Gastroesophageal sphincter (tissue), 3 donors: ENCODE measurements at regions not wholly inside any gene's neighbourhood (a gene's known extent, or its start where the extent isn't known, plus 50 kb on each side); places are given as distances from the start of the nearest gene placed in this dataset.

Experiments
- EP300 ChIP-seq: sonication (generic); formaldehyde crosslinking; IDR thresholded peaks from one replicate; pipeline ENCODE4 v1.6.1; 2017; ENCODE audit warnings: antibody characterized with exemption, mild to moderate bottlenecking
- POLR2A ChIP-seq, 2 donors: fragments of 450-650 bp; IDR thresholded peaks; one replicate each; pipeline ENCODE4 v1.6.1; 2017; ENCODE audit warnings: antibody characterized with exemption in 2 of 2, mild to moderate bottlenecking in 2 of 2, moderate library complexity in 1 of 2
- POLR2AphosphoS5 ChIP-seq: sonication (generic); formaldehyde crosslinking; IDR thresholded peaks from one replicate; pipeline ENCODE4 v1.6.1; 2017; ENCODE audit warnings: antibody characterized with exemption
- TF ChIP-seq, protein P1 (sequence below), 4 experiments: fragments of 200-600 bp in 2 of 4; fragments of 450-650 bp in 2 of 4; sonication (generic) in 1 of 4; IDR thresholded peaks; one replicate each; pipeline ENCODE4 v1.5.1; 2017 to 2019; ENCODE audit warnings: antibody characterized with exemption in 4 of 4, mild to moderate bottlenecking in 2 of 4, moderate library complexity in 2 of 4

DNA sequence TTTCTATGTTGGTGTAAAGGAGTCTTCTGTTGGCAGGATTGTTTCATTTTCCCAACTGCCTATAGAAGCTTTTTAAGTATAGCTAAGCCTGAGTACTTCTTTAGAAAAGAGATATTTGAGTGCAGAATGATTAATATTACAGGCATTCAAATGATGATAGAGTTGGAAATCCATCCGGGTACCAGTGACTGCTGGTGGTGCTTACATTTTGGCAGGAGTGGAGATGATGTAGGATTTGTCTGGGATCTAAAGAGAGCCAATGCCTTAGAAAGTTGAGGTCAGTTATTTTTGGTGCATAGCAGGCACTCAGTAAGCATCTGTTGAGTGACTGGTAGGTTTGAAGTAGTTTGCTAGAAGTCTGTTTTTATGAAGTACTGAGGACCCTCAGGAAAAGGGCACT lies 433.5 kb downstream of the DMAC1 start:
- TF ChIP-seq, protein P1, sequence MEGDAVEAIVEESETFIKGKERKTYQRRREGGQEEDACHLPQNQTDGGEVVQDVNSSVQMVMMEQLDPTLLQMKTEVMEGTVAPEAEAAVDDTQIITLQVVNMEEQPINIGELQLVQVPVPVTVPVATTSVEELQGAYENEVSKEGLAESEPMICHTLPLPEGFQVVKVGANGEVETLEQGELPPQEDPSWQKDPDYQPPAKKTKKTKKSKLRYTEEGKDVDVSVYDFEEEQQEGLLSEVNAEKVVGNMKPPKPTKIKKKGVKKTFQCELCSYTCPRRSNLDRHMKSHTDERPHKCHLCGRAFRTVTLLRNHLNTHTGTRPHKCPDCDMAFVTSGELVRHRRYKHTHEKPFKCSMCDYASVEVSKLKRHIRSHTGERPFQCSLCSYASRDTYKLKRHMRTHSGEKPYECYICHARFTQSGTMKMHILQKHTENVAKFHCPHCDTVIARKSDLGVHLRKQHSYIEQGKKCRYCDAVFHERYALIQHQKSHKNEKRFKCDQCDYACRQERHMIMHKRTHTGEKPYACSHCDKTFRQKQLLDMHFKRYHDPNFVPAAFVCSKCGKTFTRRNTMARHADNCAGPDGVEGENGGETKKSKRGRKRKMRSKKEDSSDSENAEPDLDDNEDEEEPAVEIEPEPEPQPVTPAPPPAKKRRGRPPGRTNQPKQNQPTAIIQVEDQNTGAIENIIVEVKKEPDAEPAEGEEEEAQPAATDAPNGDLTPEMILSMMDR (IDR thresholded peaks at IDR 0.05): no peak
- no peak for TF ChIP-seq POLR2AphosphoS5
- TF ChIP-seq POLR2A (IDR thresholded peaks at IDR 0.05): no peak
- TF ChIP-seq EP300: no peak
